IMR-90 (cell line): ENCODE measurements at regions not wholly inside any gene's neighbourhood (a gene's known extent, or its start where the extent isn't known, plus 50 kb on each side); places are given as distances from the start of the nearest gene placed in this dataset.

ENCODE experiments used
- BHLHE40 ChIP-seq: fragments of 150-350 bp; IDR thresholded peaks from 2 replicates; pipeline ENCODE4 v1.6.1; 2016; ENCODE audit warnings: mild to moderate bottlenecking, low read depth, low read length
- CTCF ChIP-seq: conservative IDR thresholded peaks from 2 replicates; pipeline ENCODE4 v1.5.1; 2012; ENCODE audit warnings: mild to moderate bottlenecking, low read depth, low read length, improper control_type of control experiment
- MAZ ChIP-seq: IDR thresholded peaks from 2 replicates; pipeline ENCODE4 v1.6.1; 2012; ENCODE audit warnings: low read depth, mild to moderate bottlenecking, low read length, improper control_type of control experiment, moderate library complexity, borderline replicate concordance
- TF ChIP-seq, protein P1 (sequence below): fragments of 150-350 bp; IDR thresholded peaks from 2 replicates; pipeline ENCODE4 v1.6.1; 2017; ENCODE audit warnings: mild to moderate bottlenecking, antibody characterized with exemption, low read length, low read depth

DNA sequence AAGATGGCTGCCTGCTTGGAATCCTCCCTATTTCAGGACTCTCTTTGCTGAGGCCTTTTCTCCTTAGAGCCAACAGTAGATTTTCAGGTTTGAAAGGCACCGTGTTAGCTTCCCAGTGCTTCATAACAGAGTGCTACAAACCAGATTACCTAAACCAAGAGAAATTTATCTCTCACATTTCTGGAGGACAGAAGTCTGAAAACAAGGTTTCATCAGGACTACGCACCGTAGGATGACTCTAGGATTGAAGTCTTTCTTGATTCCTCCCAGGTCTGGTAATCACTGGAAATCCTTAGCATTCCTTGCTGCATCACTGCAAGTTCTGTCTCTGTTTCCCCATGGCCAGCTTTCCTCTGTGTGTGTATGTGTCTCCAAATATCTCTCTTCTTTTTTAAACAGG is 508.4 kb upstream of the GJE1 start:
- TF ChIP-seq, protein P1, sequence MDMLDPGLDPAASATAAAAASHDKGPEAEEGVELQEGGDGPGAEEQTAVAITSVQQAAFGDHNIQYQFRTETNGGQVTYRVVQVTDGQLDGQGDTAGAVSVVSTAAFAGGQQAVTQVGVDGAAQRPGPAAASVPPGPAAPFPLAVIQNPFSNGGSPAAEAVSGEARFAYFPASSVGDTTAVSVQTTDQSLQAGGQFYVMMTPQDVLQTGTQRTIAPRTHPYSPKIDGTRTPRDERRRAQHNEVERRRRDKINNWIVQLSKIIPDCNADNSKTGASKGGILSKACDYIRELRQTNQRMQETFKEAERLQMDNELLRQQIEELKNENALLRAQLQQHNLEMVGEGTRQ: no peak
- TF ChIP-seq BHLHE40 (no peak), MAZ (no peak), CTCF (no peak)
